Activated CD4-positive, alpha-beta T cell treated with anti-CD3 and anti-CD28 coated beads, Interleukin-2, amount 50 U/mL, for 1 hour (primary cell): ENCODE measurements at regions not wholly inside any gene's neighbourhood (a gene's known extent, or its start where the extent isn't known, plus 50 kb on each side); places are given as distances from the start of the nearest gene placed in this dataset.
"Not testable (repeated sequence)": the region's sequence is repeated elsewhere in the genome, so short reads cannot be mapped to it uniquely, and the experiment has no call there.

Source experiments
- DNase-seq: peaks from one replicate; pipeline ENCODE4 v3.0.0-alpha.2; 2020

DNA sequence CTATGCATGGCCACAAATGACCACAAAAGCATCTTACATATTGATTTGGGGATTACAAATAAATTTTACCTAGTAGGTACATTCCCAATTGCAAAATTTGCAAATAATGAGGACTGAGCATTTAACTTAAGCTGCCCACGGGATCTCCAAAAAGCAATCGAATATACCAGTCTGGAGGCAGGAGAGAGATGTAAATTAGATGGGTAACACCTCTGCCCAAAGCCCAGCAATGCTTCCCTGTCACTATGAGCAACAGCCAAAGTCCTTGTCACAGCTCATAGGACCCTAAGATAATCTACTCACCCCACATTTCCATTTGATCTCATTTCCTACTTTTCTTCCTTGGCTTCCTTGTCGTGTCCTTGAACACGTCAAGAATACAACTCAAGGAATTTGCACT is 172.2 kb downstream of the SUCLG1 start:
- DNase-seq, result no peak

- no peak for DNase-seq
Measured at GRCh38 chr2:84285056-84285747, 173.9 kb downstream of the SUCLG1 start.

- DNase-seq, result no peak
Measured at GRCh38 chr2:84283506-84283905, 175.6 kb downstream of the SUCLG1 start.

GRCh38 chr2:84281510-84281909 is 177.6 kb downstream of the SUCLG1 start:
- no peak for DNase-seq

GRCh38 chr2:84280873-84281272 is 178.2 kb downstream of the SUCLG1 start:
- DNase-seq, result no peak

GRCh38 chr2:84278386-84278785 is 180.7 kb downstream of the SUCLG1 start:
- no peak for DNase-seq

- no peak for DNase-seq
Measured at GRCh38 chr2:84276590-84277255, 182.4 kb downstream of the SUCLG1 start.

DNA sequence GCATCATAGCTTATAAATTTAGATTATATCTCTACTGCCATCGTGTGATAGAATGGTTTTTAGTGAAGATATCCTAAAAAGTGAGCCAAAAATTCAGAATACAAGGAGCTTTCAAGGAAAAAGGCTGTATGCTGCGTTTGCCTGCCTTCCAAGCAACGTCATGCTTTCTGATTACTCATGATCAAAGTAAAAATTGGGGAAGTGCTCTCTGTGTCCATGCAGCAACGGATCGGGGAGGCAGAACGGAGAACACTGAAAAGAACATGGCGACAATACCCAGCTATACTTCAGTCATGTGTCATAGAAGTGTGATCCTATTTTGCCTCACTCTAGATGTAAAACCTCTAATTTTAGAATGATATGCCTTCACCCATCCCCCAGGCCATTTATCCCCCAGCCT is 185.7 kb downstream of the SUCLG1 start:
- DNase-seq, result no peak

- no peak for DNase-seq
Measured at GRCh38 chr2:84271977-84272376, 187.1 kb downstream of the SUCLG1 start.

DNA sequence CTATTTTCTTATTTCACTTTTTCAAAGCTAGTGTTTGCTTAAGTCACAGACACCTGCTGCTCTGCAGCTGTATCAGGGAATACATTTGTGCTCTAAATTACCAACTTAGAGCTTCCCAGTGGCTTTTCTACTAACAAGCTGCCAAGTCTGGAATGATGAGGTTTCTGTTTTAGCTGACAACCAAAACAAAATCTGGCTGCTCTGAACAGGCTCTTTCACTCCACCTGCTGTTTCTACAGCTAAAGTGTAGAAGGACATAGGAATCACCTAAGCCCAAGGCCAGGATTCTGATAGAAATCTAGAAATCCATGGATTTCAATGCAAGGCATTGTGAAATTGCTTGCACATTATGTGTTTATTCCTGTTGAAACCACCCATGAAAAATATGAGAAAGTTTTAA is 201.2 kb downstream of the SUCLG1 start:
- no peak for DNase-seq

DNA sequence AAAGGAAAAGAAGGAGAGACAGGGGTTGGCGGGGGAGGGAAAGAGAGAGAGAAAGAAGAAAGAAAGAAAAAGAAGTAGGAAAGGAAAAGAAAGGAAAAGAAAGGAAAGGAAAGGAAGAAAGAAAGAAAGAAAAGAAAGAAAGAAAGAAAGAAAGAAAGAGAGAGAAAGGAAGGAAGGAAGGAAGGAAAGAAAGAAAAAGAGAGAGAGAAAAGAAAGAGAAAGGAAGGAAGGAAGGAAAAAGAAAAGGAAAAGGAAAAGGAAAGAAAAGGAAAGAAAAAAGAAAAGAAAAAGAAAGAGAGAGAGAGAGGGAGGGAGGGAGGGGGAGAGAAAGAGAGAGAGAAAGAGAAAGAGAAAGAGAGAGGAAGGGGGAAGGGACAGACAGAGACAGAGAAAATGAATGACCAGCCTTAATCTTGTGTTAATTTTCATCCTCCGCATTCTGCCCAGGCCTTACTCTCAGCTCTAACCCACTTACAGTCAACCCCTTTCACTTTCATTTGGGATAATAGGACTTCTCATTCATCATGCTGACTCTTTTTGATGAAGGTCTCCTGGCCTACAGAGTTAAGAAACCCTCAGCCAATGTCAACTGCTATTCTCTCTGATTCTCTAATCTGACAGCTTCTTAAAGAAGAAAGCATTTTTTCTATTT is 207.3 kb downstream of the SUCLG1 start:
- DNase-seq, result no peak

DNA sequence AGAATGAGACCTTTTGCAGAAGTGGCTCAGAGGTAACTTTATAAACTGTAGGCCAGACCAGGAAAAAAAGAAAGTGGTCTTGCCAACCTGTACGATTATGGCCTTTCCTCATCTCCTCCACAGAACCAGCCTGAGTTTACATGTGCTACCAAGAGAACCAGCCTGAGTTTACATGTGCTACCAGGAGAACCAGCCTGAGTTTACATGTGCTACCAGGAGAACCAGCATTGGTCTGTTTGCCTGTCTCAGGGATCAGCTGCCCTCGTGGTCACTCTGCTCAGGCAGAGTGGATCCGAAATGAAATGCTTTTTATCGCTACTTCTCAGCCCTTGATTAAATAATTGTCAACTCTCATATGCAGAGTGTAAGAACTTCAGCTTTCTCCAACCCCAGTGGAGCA is 209.9 kb downstream of the SUCLG1 start:
- no peak for DNase-seq

DNA sequence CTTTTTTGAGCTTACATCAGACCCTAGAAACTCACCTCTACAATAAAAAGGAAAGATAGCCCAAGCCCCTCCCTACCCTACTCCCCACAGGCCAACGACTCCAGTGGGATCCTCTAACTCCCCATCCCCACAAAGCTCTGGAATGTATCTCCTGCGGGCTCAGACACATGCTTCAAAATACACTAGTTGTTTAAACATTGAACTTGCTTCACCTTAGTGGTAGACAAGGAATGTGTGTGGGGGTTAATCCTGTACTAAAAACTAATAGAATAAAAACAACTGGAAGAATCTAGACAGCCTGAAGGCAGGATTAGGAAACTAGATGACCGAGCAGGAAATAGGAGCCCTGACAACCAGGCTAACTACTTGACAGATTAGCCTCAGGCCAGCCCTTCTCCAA is 211.5 kb downstream of the SUCLG1 start:
- DNase-seq, result no peak

DNA sequence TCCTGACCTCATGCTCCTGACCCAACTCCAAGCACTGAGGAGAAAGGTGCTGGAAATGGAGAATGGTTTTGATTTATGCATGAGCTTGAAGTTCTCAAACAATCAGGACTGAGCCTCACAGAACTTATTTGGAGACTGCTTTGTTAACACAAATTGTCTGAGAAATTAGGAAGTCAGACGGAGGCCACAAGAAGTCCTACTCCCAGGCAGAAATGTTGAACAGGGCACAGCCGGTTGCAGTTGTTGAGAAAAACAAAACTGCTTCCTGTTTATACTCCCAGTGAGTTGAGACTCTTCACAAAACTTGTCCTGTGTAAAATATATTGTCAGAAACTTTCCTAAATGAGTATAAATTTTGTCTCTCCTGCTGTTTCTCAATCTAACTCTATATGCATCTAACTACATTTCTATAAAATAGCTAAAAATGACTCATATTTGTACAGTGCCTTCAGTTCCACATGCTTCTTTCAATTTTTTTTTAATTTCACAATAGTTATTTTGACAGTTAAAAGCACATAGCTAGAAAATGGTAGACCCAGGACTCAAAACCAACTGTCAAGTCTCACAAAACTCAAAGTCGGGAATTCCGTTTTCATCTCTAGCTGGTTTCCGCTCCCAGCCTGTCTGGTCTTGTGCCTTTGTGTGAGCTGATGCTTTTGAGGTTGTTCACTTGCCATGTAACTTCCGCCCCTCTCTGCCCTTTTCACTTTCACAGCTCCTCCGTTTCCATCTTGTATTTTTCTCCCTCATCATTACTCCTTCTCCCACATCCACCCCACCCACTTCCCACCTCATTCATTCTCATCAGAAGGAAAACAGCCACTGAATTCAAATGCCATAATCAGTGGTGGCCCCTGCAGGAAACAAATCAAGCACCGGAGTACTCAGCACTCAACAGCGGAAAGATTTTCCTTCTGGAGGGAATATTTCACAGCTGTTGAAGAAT is 215.0 kb downstream of the SUCLG1 start:
- DNase-seq, result no peak

- DNase-seq, result no peak
Measured at GRCh38 chr2:84238907-84239306, 220.2 kb downstream of the SUCLG1 start.

- DNase-seq, result no peak
Measured at GRCh38 chr2:84236288-84236687, 222.8 kb downstream of the SUCLG1 start.

DNA sequence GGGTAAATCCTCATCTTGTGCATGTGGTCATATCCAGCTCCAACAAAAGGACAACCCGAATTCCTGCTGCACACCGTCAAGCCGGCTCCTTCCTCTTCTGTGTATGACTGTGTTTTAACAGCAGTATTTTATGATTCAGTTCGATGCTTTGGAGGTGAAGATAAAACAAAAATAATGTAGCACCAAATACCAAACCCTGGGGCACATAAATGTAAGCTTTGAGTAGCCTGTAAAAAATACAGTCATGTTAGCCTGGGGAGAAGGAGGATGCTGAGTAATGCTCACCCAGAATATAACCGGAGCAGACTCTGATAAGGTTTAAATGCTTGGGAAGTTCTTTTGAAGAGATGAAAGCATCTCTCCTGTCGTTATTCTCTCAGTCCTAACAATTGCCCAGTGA is 225.0 kb downstream of the SUCLG1 start:
- no peak for DNase-seq

GRCh38 chr2:84231478-84231877 is 227.6 kb downstream of the SUCLG1 start:
- no peak for DNase-seq

- DNase-seq, result no peak
Measured at GRCh38 chr2:84224121-84224520, 235.0 kb downstream of the SUCLG1 start.

DNA sequence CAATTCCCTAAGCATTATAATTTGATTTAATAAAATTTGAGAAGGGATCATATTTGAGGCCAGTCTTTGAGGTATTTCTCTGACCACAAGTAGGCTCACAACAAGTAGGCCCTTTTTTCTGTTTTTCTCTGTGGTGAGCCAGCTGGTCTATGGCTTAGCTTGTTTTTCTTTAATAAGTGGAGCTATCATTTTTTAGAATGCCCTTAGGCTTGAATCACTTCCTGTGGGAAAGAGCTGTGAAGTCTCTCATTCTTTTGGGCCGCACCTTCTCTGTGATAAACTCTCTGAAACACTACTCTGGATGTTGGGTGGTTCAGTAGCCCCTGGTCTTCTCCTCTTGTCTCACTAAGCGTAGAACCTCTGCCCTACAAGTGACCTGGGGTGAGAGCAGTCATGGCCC is 235.9 kb downstream of the SUCLG1 start:
- DNase-seq, result no peak

DNA sequence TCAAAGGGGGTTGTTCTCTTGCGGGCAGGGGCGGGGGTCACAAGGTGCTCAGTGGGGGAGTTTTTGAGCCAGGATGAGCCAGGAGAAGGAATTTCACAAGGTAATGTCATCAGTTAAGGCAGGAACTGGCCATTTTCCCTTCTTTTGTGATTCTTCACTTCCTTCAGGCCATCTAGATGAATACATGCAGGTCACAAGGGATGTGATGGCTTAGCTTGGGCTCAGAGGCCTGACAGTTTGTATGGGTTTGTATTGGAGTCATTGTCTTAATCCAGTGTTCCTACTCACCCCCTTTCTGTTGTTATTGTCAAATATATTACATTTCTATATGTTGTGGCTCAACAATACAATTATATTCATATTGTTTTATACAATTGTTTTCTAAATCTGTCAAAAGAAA is 238.0 kb downstream of the SUCLG1 start:
- not testable (repeated sequence) for DNase-seq

GRCh38 chr2:84217456-84217855 is 241.6 kb downstream of the SUCLG1 start:
- no peak for DNase-seq

- DNase-seq, result no peak
Measured at GRCh38 chr2:84214455-84214854, 244.6 kb downstream of the SUCLG1 start.
